NCI-H187 (cell line): ENCODE measurements at regions not wholly inside any gene's neighbourhood (a gene's known extent, or its start where the extent isn't known, plus 50 kb on each side); places are given as distances from the start of the nearest gene placed in this dataset.
"Not testable (repeated sequence)": the region's sequence is repeated elsewhere in the genome, so short reads cannot be mapped to it uniquely, and the experiment has no call there.

Source experiments
- DNase-seq, 2 experiments: peaks; one replicate each; lab custom pipeline; 2025; lab: John Stamatoyannopoulos, UW

GRCh38 chr20:48381353-48382120, 446.3 kb downstream of the PREX1 start:
- no peak for DNase-seq

- no peak for DNase-seq
Observed at GRCh38 chr20:48380661-48381060, 447.1 kb downstream of the PREX1 start.

- no peak for DNase-seq
Observed at GRCh38 chr20:48378976-48379675, 448.7 kb downstream of the PREX1 start.

- no peak for DNase-seq
Observed at GRCh38 chr20:48377940-48378339, 449.9 kb downstream of the PREX1 start.

GRCh38 chr20:48375804-48376203, 452.0 kb downstream of the PREX1 start:
- DNase-seq: no peak

GRCh38 chr20:48374991-48375595, 452.7 kb downstream of the PREX1 start:
- no peak for DNase-seq

- not testable (repeated sequence) for DNase-seq
Observed at GRCh38 chr20:48374031-48374907, 453.5 kb downstream of the PREX1 start.

GRCh38 chr20:48373555-48373934, 454.3 kb downstream of the PREX1 start:
- no peak for DNase-seq

GRCh38 chr20:48372851-48373554, 454.8 kb downstream of the PREX1 start:
- DNase-seq: not testable (repeated sequence)

- no peak for DNase-seq
Observed at GRCh38 chr20:48371211-48371610, 456.6 kb downstream of the PREX1 start.

- not testable (repeated sequence) for DNase-seq
Observed at GRCh38 chr20:48368580-48369021, 459.2 kb downstream of the PREX1 start.

- DNase-seq: not testable (repeated sequence)
Observed at GRCh38 chr20:48367541-48368358, 460.0 kb downstream of the PREX1 start.

GRCh38 chr20:48366230-48366629, 461.6 kb downstream of the PREX1 start:
- DNase-seq: no peak

- no peak for DNase-seq
Observed at GRCh38 chr20:48364688-48365421, 462.9 kb downstream of the PREX1 start.

GRCh38 chr20:48364055-48364454, 463.7 kb downstream of the PREX1 start:
- DNase-seq: no peak

GRCh38 chr20:48360342-48360975, 467.3 kb downstream of the PREX1 start:
- DNase-seq: no peak

- no peak for DNase-seq
Observed at GRCh38 chr20:48359692-48360341, 468.0 kb downstream of the PREX1 start.

- DNase-seq: not testable (repeated sequence)
Observed at GRCh38 chr20:48359055-48359390, 468.8 kb downstream of the PREX1 start.
